Activated B cell treated with CpG ODN at 0.5 μM for 24 hours (primary cell): ENCODE measurements at regions not wholly inside any gene's neighbourhood (a gene's known extent, or its start where the extent isn't known, plus 50 kb on each side); places are given as distances from the start of the nearest gene placed in this dataset.

Experiments used
- ATAC-seq: fragments of 200-7000 bp; cut with Tn5 transposase; one replicate; pipeline ENCODE4 v1.10.0; 2021; ENCODE audit warnings: low read depth, mild to moderate bottlenecking, moderate library complexity
- CTCF ChIA-PET: fragments of 350-600 bp; sonication (Branson Sonifier 250); formaldehyde crosslinking; loops from one replicate; lab custom pipeline; 2021; ENCODE audit warnings: antibody characterized with exemption; lab: Charles Lee
- POLR2A ChIA-PET: fragments of 350-600 bp; sonication (Branson Sonifier 250); formaldehyde crosslinking; loops from one replicate; lab custom pipeline; 2021; ENCODE audit warnings: antibody characterized with exemption; lab: Charles Lee
- DNase-seq: peaks from one replicate; pipeline ENCODE4 v3.0.0; 2022
- H3K27ac Mint-ChIP-seq: one replicate; pipeline ENCODE4 v1.8.0; 2020; ENCODE audit warnings: mixed read lengths
- H3K27me3 Mint-ChIP-seq: one replicate; pipeline ENCODE4 v1.8.0; 2021; ENCODE audit warnings: mixed read lengths
- H3K36me3 Mint-ChIP-seq: one replicate; pipeline ENCODE4 v1.8.0; 2021; ENCODE audit warnings: low read depth, mixed read lengths
- H3K4me1 Mint-ChIP-seq: one replicate; pipeline ENCODE4 v1.8.0; 2021; ENCODE audit warnings: mixed read lengths
- H3K4me3 Mint-ChIP-seq: one replicate; pipeline ENCODE4 v1.8.0; 2020; ENCODE audit warnings: mild to moderate bottlenecking, mixed read lengths
- H3K9me3 Mint-ChIP-seq: one replicate; pipeline ENCODE4 v1.8.0; 2020; ENCODE audit warnings: mixed read lengths
- CTCF ChIP-seq: fragments of 200-600 bp; IDR thresholded peaks from one replicate; pipeline ENCODE4 v1.8.0; 2022; ENCODE audit warnings: antibody characterized with exemption, mild to moderate bottlenecking
- intact Hi-C: fragments of 100-400 bp; cut with micrococcal nuclease; formaldehyde crosslinking; loops from one replicate; pipeline ENCODE4 v1.15.1; 2024

GRCh38 chr13:23505007-23505406, 65.2 kb upstream of the TNFRSF19 start:
- Mint-ChIP-seq H3K9me3 (no peaks in the 10 kb centered on the region), H3K27me3 (peaks cover 11% of the 10 kb centered on the region), H3K4me1 (no peaks in the 10 kb centered on the region), H3K36me3 (no peaks in the 10 kb centered on the region), H3K27ac (no peak overlapping the region), H3K4me3 (no peak overlapping the region)
- ATAC-seq (no peak), DNase-seq (no peak)
- intact Hi-C loops, result no loop called here
- no peak for TF ChIP-seq CTCF
- ChIA-PET POLR2A (no interaction called here), CTCF (no interaction called here)

- Mint-ChIP-seq H3K27me3 (peaks cover 13% of the 10 kb centered on the region), H3K27ac (no peak overlapping the region), H3K36me3 (no peaks in the 10 kb centered on the region), H3K9me3 (no peaks in the 10 kb centered on the region), H3K4me1 (no peaks in the 10 kb centered on the region), H3K4me3 (no peak overlapping the region)
- ATAC-seq (no peak), DNase-seq (no peak)
- ChIA-PET POLR2A (no interaction called here), CTCF (no interaction called here)
- intact Hi-C loops, result no loop called here
- no peak for TF ChIP-seq CTCF
Measured at GRCh38 chr13:23506071-23506806, 64.0 kb upstream of the TNFRSF19 start.

- CTCF ChIA-PET, result no interaction called here
- POLR2A ChIA-PET, result no interaction called here
Measured at GRCh38 chr13:23506807-23507291, 63.4 kb upstream of the TNFRSF19 start.

GRCh38 chr13:23509781-23510543, 60.2 kb upstream of the TNFRSF19 start:
- Mint-ChIP-seq H3K4me1 (no peaks in the 10 kb centered on the region), H3K36me3 (no peaks in the 10 kb centered on the region), H3K27me3 (peaks cover 34% of the 10 kb centered on the region), H3K27ac (no peak overlapping the region), H3K9me3 (no peaks in the 10 kb centered on the region), H3K4me3 (no peak overlapping the region)
- ATAC-seq (no peak), DNase-seq (no peak)
- POLR2A ChIA-PET, result no interaction called here
- no peak for TF ChIP-seq CTCF
- intact Hi-C loops, result no loop called here
- CTCF ChIA-PET, result no interaction called here

More at GRCh38 chr13:23506807-23507291, 63.4 kb upstream of the TNFRSF19 start:
- no peak for TF ChIP-seq CTCF
- Mint-ChIP-seq H3K36me3 (no peaks in the 10 kb centered on the region), H3K27ac (no peak overlapping the region), H3K9me3 (no peaks in the 10 kb centered on the region), H3K4me1 (no peaks in the 10 kb centered on the region), H3K4me3 (no peak overlapping the region), H3K27me3 (peaks cover 15% of the 10 kb centered on the region)
- ATAC-seq (no peak), DNase-seq (no peak)
- intact Hi-C loops, result no loop called here

GRCh38 chr13:23510544-23510916, 59.7 kb upstream of the TNFRSF19 start:
- TF ChIP-seq CTCF, result no peak
- peaks cover 39% of the 10 kb centered on the region for H3K27me3 Mint-ChIP-seq
- H3K9me3 Mint-ChIP-seq, result no peaks in the 10 kb centered on the region
- ChIA-PET CTCF (no interaction called here), POLR2A (no interaction called here)
- no peak overlapping the region for H3K4me3 Mint-ChIP-seq
- ATAC-seq (no peak), DNase-seq (no peak)
- H3K27ac Mint-ChIP-seq, result no peak overlapping the region
- intact Hi-C loops, result no loop called here
- H3K4me1 Mint-ChIP-seq, result no peaks in the 10 kb centered on the region
- H3K36me3 Mint-ChIP-seq, result no peaks in the 10 kb centered on the region
